Mammary epithelial cell (primary cell): ENCODE measurements at regions not wholly inside any gene's neighbourhood (a gene's known extent, or its start where the extent isn't known, plus 50 kb on each side); places are given as distances from the start of the nearest gene placed in this dataset.
"Not testable (repeated sequence)": the region's sequence is repeated elsewhere in the genome, so short reads cannot be mapped to it uniquely, and the experiment has no call there.

Source experiments
- CTCF ChIP-seq, 2 donors: IDR thresholded peaks in 1 of 2; conservative IDR thresholded peaks in 1 of 2; 2 replicates each; pipeline ENCODE4 v1.5.1; 2011 to 2012; ENCODE audit warnings: inconsistent platforms in 2 of 2, low read length in 2 of 2, mild to moderate bottlenecking in 2 of 2, control low read depth in 1 of 2, low read depth in 1 of 2; ENCODE audit not compliant: insufficient read depth in 1 of 2; ENCODE audit errors: extremely low read depth in 1 of 2
- EZH2 ChIP-seq: IDR thresholded peaks from 2 replicates; pipeline ENCODE4 v1.6.1; 2012; ENCODE audit warnings: low read length, inconsistent platforms, borderline replicate concordance

GRCh38 chr16:29062235-29062634 lies 77.4 kb downstream of the LAT start:
- TF ChIP-seq EZH2; CTCF (conservative IDR thresholded peaks at IDR 0.05 in 1 of 2, IDR thresholded peaks at IDR 0.05 in 1 of 2; ENCODE audit: extremely low read depth in 1 of 2, insufficient read depth in 1 of 2, low read depth in 1 of 2, low read length in 2 of 2): not testable (repeated sequence)
